ENCODE measurements at regions not wholly inside any gene's neighbourhood (a gene's known extent, or its start where the extent isn't known, plus 50 kb on each side); places are given as distances from the start of the nearest gene placed in this dataset.

GRCh38 chr13:104641309-104641708 lies 1575.1 kb upstream of the SLC10A2 start:
- no peak for TF ChIP-seq CTCF (IDR thresholded peaks at IDR 0.05)
- no peak for TF ChIP-seq POLR2AphosphoS5 (IDR thresholded peaks at IDR 0.05; ENCODE audit: insufficient read depth in 1 of 2, low read depth in 1 of 2)

Data from vagina (tissue), 2 donors.